Left lung (tissue), 4 donors: ENCODE measurements at regions not wholly inside any gene's neighbourhood (a gene's known extent, or its start where the extent isn't known, plus 50 kb on each side); places are given as distances from the start of the nearest gene placed in this dataset.

ENCODE experiments used
- ATAC-seq: fragments of 200-7000 bp; cut with Tn5 transposase; one replicate; pipeline ENCODE4 v1.9.1; 2020; ENCODE audit warnings: moderate library complexity
- DNase-seq, 4 donors: peaks; one replicate each; pipeline ENCODE4 v3.0.0-alpha.2; 2013 to 2020
- H3K27ac ChIP-seq, 2 donors: fragments of 200-600 bp; sonication (generic) in 1 of 2; one replicate each; pipeline versions ENCODE4 v1.5.0 to v1.8.0; 2020 to 2021
- H3K27me3 ChIP-seq, 2 donors: fragments of 200-600 bp; sonication (generic) in 1 of 2; one replicate each; pipeline versions ENCODE4 v1.5.0 to v1.8.0; 2020 to 2021
- H3K36me3 ChIP-seq, 2 donors: fragments of 200-600 bp; sonication (generic) in 1 of 2; one replicate each; pipeline versions ENCODE4 v1.5.0 to v1.8.0; 2020 to 2021
- H3K4me1 ChIP-seq, 2 donors: fragments of 200-600 bp; one replicate each; pipeline ENCODE4 v1.8.0; 2021
- H3K4me3 ChIP-seq, 2 donors: fragments of 200-600 bp; sonication (generic) in 1 of 2; one replicate each; pipeline versions ENCODE4 v1.5.0 to v1.8.0; 2020 to 2021; ENCODE audit warnings: mild to moderate bottlenecking in 1 of 2
- H3K9me3 ChIP-seq, 2 donors: fragments of 200-600 bp; sonication (generic) in 1 of 2; one replicate each; pipeline versions ENCODE4 v1.5.0 to v1.8.0; 2020 to 2021
- CTCF ChIP-seq, 2 donors: fragments of 200-600 bp; sonication (generic) in 1 of 2; IDR thresholded peaks; one replicate each; pipeline versions ENCODE4 v1.5.0 to v1.8.0; 2021; ENCODE audit warnings: antibody characterized with exemption in 2 of 2
- intact Hi-C, 2 donors: fragments of 100-400 bp; cut with DNase I; formaldehyde crosslinking; loops; one replicate each; pipeline versions ENCODE4 v1.11.2 to v1.14.2; 2022
- microRNA-seq, 2 donors: library from miRNA; unstranded; fragments of <30 nt; microRNA quantifications; one replicate each; pipeline ENCODE4, GENCODE V29; 2019
- donor health status: DM: no; HTN: yes; CAD: no.
- donor health status: DM: no; HTN: no; CAD: no.

- peaks cover 0 to 20% of the 10 kb centered on the region in 2 donors for H3K4me1 ChIP-seq
- no peak for ATAC-seq
- intact Hi-C loops: no loop called here
- DNase-seq: no peak
- H3K4me3 ChIP-seq: no peak overlapping the region
- no peaks in the 10 kb centered on the region for H3K36me3 ChIP-seq
- H3K27me3 ChIP-seq: no peaks in the 10 kb centered on the region
- H3K27ac ChIP-seq: no peak overlapping the region
- no peak for TF ChIP-seq CTCF (IDR thresholded peaks at IDR 0.05)
- H3K9me3 ChIP-seq: no peaks in the 10 kb centered on the region
These were observed 54.0 kb upstream of the S1PR3 start for GRCh38 chr9:88937248-88937647.

- H3K9me3 ChIP-seq: no peaks in the 10 kb centered on the region
- no peak overlapping the region for H3K27ac ChIP-seq
- DNase-seq (no peak), ATAC-seq (peak; percentile 64)
- H3K4me3 ChIP-seq: no peak overlapping the region
- TF ChIP-seq CTCF (IDR thresholded peaks at IDR 0.05): no peak
- H3K36me3 ChIP-seq: no peaks in the 10 kb centered on the region
- H3K27me3 ChIP-seq: no peaks in the 10 kb centered on the region
- peaks cover 0 to 20% of the 10 kb centered on the region in 2 donors for H3K4me1 ChIP-seq
- intact Hi-C loops: no loop called here
These were observed 53.1 kb upstream of the S1PR3 start for GRCh38 chr9:88938189-88938588.

Small RNA genes lying in the stretch of these regions (microRNA-seq; reads per million reads assigned to microRNA genes)
- gene MIR4289: 0 reads per million in 2 donors
